ENCODE measurements at regions not wholly inside any gene's neighbourhood (a gene's known extent, or its start where the extent isn't known, plus 50 kb on each side); places are given as distances from the start of the nearest gene placed in this dataset.

DNA sequence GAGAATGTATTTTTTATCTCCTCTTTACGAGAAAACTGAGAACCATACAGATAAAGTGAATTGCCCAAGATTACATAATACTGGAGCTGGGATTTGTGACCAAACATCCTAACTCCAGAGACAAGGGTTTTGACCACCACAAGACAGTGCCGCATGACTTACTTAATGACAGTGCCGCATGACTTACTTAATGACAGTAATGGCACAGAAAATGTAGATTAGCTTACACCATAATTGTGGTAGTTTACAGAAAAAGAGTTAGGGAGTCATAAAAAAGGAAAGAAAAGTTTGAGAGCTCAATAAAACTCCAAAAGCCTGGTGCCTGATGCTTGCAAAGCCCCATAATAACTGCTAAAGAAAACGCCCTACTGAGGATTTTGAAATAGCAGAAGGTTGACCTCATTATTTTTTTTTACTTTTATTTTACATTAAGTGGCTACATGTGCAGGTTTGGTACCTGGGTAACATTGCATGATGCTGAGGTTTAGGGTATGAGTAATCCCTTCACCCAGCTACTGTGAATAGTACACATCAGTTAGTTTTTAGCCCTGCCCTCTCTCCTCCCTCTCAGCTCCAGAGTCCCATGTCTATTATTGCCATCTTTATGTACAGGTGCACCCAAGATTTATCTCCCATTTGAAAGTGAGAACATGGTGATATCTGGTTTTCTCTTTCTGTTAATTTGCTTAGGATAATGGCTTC lies 310.0 kb upstream of the UBE2E3 start:
- ATAC-seq (ENCODE audit: low read depth in 2 of 2) (no peak), DNase-seq (no peak)
- Mint-ChIP-seq H3K36me3 (no peaks in the 10 kb centered on the region), H3K9me3 (peaks cover 0 to 8% (median 0%) of the 10 kb centered on the region in 7 donors), H3K4me3 (no peak overlapping the region), H3K4me1 (no peaks in the 10 kb centered on the region), H3K27me3 (peaks cover 0 to 5% (median 0%) of the 10 kb centered on the region in 3 donors), H3K27ac (no peak overlapping the region)

DNA sequence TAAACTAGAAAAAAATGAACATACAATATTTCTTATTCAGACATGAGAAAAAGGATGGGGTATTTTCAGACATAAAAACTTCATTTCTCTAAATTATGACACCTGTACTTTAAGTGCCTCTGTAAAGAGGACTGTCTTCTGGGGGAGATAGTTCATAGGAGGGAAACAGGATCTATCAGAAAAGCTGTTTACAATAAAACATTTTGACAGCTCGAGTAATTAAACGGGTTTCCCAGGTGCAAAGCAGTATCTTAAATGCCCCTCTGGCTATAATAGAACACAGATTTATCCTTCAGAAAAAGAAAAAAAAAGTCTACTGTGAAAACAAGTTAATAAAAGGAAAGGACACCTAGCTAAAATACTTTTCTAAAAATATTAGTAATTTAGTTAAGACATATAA lies 311.4 kb upstream of the UBE2E3 start:
- no peak overlapping the region for H3K27ac Mint-ChIP-seq
- H3K4me3 Mint-ChIP-seq, result no peak overlapping the region
- H3K27me3 Mint-ChIP-seq, result peaks cover 0 to 12% (median 0%) of the 10 kb centered on the region in 3 donors
- no peaks in the 10 kb centered on the region for H3K36me3 Mint-ChIP-seq
- H3K9me3 Mint-ChIP-seq, result peaks cover 0 to 8% (median 0%) of the 10 kb centered on the region in 7 donors
- DNase-seq (no peak), ATAC-seq (ENCODE audit: low read depth in 2 of 2) (no peak)
- H3K4me1 Mint-ChIP-seq, result no peaks in the 10 kb centered on the region

DNA sequence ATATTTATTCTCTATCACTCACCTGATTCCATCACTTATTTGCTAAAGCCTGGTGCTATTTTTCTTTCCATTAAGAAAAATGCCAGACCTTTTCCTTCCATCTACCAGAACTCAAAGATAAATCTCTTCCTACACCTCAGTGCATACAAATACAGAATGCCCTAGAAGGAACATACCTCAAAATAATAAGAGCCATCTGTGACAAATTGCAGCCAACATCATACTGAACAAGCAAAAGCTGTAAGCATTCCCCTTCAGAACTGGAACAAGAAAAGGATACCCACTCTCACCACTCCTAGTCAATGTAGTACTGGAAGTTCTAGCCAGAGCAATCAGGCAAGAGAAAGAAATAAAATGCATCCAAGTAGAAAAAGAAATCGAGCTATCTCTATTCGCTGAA lies 315.9 kb upstream of the UBE2E3 start:
- H3K4me3 Mint-ChIP-seq, result no peak overlapping the region
- H3K27ac Mint-ChIP-seq, result no peak overlapping the region
- H3K9me3 Mint-ChIP-seq, result peaks cover 0 to 8% (median 0%) of the 10 kb centered on the region in 7 donors
- H3K36me3 Mint-ChIP-seq, result no peaks in the 10 kb centered on the region
- ATAC-seq (ENCODE audit: low read depth in 2 of 2) (no peak), DNase-seq (no peak)
- peaks cover 0 to 18% (median 3%) of the 10 kb centered on the region in 3 donors for H3K27me3 Mint-ChIP-seq
- H3K4me1 Mint-ChIP-seq, result no peaks in the 10 kb centered on the region

DNA sequence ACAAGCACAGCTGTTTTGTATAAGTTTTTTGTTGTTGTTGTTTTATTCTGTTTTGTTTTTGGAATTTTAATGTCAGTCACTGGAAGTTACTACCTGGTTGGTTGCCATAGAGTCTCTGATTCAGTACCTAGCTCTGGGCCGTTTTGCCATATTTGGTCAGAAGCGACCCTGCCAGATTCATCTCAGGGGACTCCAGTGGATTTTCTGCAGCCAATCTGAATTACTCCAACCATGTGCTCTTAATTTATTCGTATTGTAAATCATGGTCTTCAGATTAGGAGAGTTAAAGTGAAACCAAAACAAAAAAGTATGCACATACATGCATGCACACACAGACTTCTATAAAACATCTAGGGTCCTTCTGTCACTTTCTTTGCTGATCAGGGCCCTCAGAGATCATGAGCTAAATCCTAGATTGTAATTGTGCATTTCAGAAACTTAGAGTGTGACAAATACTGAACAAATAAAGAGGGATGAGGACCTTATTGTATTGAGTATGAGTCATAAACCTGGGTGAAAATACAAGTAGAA lies 317.4 kb upstream of the UBE2E3 start:
- Mint-ChIP-seq H3K36me3 (no peaks in the 10 kb centered on the region), H3K4me3 (no peak overlapping the region), H3K27ac (no peak overlapping the region), H3K4me1 (no peaks in the 10 kb centered on the region), H3K27me3 (peaks cover 0 to 18% (median 8%) of the 10 kb centered on the region in 3 donors), H3K9me3 (peaks cover 0 to 8% (median 0%) of the 10 kb centered on the region in 7 donors)
- ATAC-seq (ENCODE audit: low read depth in 2 of 2), result no peak
- DNase-seq, result no peak

DNA sequence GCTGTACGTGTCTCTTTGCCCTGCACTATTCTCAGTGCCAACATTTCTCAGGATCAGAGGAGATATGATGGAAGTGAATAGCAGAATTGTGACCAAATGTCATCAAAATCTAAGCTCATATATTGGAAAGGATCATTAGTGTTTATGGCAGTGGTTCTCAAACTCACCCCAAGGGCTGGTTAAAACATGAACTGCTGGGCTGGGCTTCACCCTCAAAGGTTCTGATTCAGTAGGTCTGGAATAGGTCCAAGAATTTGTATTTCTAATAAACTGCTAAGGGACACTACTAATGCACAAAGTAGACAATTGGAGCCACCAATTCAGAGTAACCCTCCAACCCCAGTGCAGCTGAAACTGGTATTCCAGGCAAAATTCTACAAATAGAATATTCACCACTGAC lies 317.9 kb upstream of the UBE2E3 start:
- no peak for ATAC-seq (ENCODE audit: low read depth in 2 of 2)
- Mint-ChIP-seq H3K27ac (no peak overlapping the region), H3K4me3 (no peak overlapping the region)

DNA sequence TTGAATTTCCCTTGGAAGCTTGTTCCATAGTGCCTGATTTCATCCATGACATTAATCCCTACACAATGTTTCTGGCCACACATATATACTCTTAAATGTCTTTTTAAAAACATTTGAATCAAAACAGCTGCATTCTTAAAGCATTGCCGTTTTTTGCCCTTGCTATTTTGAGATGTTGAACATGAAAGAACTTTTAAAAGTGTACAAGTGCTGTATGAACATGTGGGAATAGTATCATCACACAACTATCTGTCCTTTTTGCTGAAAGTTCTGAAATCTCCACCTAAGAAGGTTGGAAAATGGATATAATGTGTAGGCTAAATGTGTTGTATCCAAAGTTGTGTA lies 318.7 kb upstream of the UBE2E3 start:
- H3K4me1 Mint-ChIP-seq, result no peaks in the 10 kb centered on the region
- no peaks in the 10 kb centered on the region for H3K36me3 Mint-ChIP-seq
- DNase-seq (no peak), ATAC-seq (ENCODE audit: low read depth in 2 of 2) (no peak)
- peaks cover 0 to 4% (median 0%) of the 10 kb centered on the region in 7 donors for H3K9me3 Mint-ChIP-seq
- no peak overlapping the region for H3K27ac Mint-ChIP-seq
- peaks cover 0 to 13% (median 8%) of the 10 kb centered on the region in 3 donors for H3K27me3 Mint-ChIP-seq
- H3K4me3 Mint-ChIP-seq, result no peak overlapping the region

More for the DNA sequence above, 317.9 kb upstream of the UBE2E3 start:
- Mint-ChIP-seq H3K9me3 (peaks cover 0 to 8% (median 0%) of the 10 kb centered on the region in 7 donors), H3K4me1 (no peaks in the 10 kb centered on the region), H3K36me3 (no peaks in the 10 kb centered on the region), H3K27me3 (peaks cover 0 to 14% (median 8%) of the 10 kb centered on the region in 3 donors)
- DNase-seq, result no peak

DNA sequence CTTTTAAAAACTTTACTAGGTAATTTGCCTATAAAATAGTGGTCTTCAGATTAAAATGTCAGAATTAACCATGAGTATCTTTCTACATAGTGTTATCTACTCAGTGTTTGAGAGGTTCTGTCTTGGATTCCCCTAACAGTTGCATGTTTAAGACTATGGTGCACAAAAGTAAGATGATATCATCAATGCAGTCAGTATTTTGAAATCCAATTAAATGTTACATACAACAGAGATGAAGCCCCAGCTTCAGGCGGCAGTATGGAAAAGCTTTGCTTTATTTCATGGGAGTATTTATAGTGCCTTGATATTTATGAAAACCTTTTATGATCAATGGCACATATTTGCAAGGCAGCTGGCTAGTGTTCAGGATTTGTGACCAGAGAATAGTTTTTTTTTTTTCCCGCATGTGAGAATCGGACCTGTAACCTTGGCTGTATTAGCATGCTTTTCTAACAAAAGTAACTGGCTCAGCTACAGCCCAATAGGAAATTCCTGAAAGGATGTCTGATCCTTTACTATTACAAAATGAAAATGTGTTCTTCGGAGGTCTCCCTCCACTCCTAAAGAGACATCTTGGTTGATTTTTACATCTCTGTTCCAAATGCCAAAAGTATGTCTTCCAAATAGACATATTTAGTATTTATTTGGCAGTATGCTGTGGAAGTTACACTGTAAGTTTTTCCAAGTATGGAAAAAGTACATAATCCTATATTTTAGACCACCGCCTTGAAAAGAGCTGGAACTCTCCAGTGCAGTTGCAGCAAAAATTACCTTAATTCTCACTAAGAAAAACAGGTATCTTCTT lies 319.3 kb upstream of the UBE2E3 start:
- no peak overlapping the region for H3K27ac Mint-ChIP-seq
- H3K36me3 Mint-ChIP-seq, result no peaks in the 10 kb centered on the region
- ATAC-seq (ENCODE audit: low read depth in 2 of 2) (no peak), DNase-seq (no peak)
- peaks cover 0 to 13% (median 8%) of the 10 kb centered on the region in 3 donors for H3K27me3 Mint-ChIP-seq
- peaks cover 0 to under 1% (median 0%) of the 10 kb centered on the region in 7 donors for H3K9me3 Mint-ChIP-seq
- H3K4me1 Mint-ChIP-seq, result no peaks in the 10 kb centered on the region
- no peak overlapping the region for H3K4me3 Mint-ChIP-seq

DNA sequence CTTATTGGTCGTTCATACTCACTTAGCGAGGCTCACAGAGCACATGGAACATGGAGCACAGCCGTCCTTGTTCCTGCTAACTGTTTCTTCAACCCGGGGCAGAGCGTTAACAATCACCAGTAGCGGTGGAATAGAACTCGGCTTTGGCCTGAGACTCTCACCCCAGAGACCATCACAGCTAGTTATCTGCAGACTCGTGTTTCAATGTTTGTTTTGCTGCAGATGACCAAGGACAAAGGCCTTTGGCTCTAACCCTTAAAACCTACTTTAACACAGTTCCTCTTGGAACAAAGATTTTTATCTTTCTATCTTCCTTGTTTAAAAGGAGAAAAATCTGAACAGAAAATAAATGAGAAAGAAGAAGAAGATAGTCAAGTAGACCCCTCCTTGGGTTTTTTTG lies 320.2 kb upstream of the UBE2E3 start:
- Mint-ChIP-seq H3K27me3 (peaks cover 0 to 13% (median 8%) of the 10 kb centered on the region in 3 donors), H3K4me1 (no peaks in the 10 kb centered on the region)

DNA sequence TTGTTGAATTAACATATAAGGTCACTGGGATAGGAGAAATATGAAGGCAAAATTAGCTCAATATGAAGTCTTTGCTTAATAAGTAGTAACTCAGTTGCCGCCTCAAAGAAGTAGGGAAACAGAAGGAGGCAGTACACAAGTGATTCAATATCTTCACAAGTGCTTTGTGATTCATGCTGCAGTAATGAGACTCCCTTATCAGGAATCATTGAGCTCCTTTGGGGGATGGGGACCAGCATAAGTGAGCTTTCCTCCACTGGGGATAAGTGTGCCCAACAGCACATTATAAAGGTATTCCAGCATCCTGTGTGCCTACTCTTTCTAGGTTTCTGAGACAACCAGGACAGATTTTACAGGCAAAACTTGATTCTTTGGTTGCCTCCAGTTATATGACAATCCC lies 323.4 kb upstream of the UBE2E3 start:
- no peaks in the 10 kb centered on the region for H3K36me3 Mint-ChIP-seq
- DNase-seq (no peak), ATAC-seq (ENCODE audit: low read depth in 2 of 2) (no peak)
- no peaks in the 10 kb centered on the region for H3K4me1 Mint-ChIP-seq
- H3K27me3 Mint-ChIP-seq, result peaks cover 0 to 8% (median 5%) of the 10 kb centered on the region in 3 donors
- H3K27ac Mint-ChIP-seq, result no peak overlapping the region
- no peaks in the 10 kb centered on the region for H3K9me3 Mint-ChIP-seq
- no peak overlapping the region for H3K4me3 Mint-ChIP-seq

More for the DNA sequence above, 320.2 kb upstream of the UBE2E3 start:
- ATAC-seq (ENCODE audit: low read depth in 2 of 2) (no peak), DNase-seq (no peak)
- Mint-ChIP-seq H3K9me3 (no peaks in the 10 kb centered on the region), H3K4me3 (no peak overlapping the region), H3K36me3 (no peaks in the 10 kb centered on the region), H3K27ac (no peak overlapping the region)

DNA sequence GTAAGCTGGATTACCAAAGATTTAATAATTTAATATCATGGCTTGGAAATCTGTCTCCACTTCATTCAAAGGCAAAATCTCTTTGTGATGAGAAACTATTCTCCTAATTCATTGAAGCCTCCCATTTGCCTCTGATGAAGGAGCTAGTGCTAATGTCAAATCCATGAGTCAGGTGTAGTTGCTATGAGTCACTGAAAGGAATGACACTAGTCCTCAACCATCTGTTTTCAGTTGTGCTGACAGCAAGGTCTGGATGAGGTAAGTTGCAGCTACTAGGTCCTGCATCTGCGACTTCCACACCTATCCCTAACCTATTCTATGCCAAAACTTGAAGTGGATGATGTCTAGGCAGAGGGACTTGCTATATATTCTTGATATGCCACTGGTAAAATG lies 324.0 kb upstream of the UBE2E3 start:
- ATAC-seq (ENCODE audit: low read depth in 2 of 2) (no peak), DNase-seq (no peak)
- H3K27ac Mint-ChIP-seq, result no peak overlapping the region
- peaks cover 0 to 8% (median 0%) of the 10 kb centered on the region in 3 donors for H3K27me3 Mint-ChIP-seq
- H3K36me3 Mint-ChIP-seq, result no peaks in the 10 kb centered on the region
- H3K9me3 Mint-ChIP-seq, result no peaks in the 10 kb centered on the region
- H3K4me3 Mint-ChIP-seq, result no peak overlapping the region
- no peaks in the 10 kb centered on the region for H3K4me1 Mint-ChIP-seq

DNA sequence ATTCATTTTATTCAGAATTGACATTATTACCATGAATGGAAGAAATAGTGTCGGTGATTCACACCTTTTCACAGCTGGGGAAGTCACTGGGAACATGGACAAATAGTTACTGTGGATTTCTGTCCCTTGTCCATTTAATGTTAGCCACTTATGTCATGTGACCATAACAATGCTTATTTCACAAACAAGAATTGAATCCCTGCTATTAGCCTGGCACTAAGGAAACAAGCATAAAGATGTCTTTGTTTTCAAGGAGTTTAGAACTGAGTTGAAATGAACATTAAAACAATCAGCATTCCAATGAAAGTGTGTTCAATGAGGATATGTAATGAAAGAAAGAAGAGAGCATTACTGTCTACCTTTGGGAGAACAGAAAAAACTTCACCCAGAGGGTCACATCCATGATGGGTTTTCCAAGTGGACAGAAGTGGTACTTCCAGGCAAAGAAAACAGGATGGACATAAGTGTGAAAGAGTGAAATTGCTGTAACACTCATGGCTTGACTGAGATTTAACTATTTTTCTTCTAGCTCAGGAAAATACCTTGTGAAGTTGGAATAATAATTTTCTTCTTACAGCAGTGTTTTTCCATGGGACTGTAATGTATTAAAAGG lies 324.5 kb upstream of the UBE2E3 start:
- no peak for ATAC-seq (ENCODE audit: low read depth in 2 of 2)
- Mint-ChIP-seq H3K36me3 (no peaks in the 10 kb centered on the region), H3K27me3 (peaks cover 0 to 8% (median 0%) of the 10 kb centered on the region in 3 donors)

DNA sequence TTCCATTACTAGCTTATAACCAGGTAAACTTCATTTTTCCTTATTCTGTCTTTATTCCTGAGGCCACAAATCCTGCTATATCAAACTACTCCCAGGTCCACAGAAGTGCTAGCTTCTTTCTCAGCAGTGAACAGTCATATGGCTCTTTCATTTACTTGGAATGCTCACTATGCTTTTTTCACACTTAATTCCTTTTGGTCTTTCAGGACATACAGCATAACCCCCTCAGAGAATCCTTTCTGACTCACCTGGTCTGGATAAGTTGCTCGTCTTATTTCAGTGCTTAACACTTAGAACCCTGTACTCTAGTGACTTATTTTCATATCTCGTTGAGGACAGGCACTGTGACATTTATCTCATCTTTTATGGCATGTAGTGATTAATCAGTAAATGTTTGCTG lies 325.0 kb upstream of the UBE2E3 start:
- no peaks in the 10 kb centered on the region for H3K36me3 Mint-ChIP-seq
- peaks cover 0 to 8% (median 0%) of the 10 kb centered on the region in 3 donors for H3K27me3 Mint-ChIP-seq
- ATAC-seq (ENCODE audit: low read depth in 2 of 2) (no peak), DNase-seq (no peak)
- H3K27ac Mint-ChIP-seq, result no peak overlapping the region
- H3K9me3 Mint-ChIP-seq, result no peaks in the 10 kb centered on the region
- H3K4me1 Mint-ChIP-seq, result no peaks in the 10 kb centered on the region
- no peak overlapping the region for H3K4me3 Mint-ChIP-seq

More for the DNA sequence above, 324.5 kb upstream of the UBE2E3 start:
- Mint-ChIP-seq H3K27ac (no peak overlapping the region), H3K9me3 (no peaks in the 10 kb centered on the region), H3K4me1 (no peaks in the 10 kb centered on the region), H3K4me3 (no peak overlapping the region)
- DNase-seq, result no peak

DNA sequence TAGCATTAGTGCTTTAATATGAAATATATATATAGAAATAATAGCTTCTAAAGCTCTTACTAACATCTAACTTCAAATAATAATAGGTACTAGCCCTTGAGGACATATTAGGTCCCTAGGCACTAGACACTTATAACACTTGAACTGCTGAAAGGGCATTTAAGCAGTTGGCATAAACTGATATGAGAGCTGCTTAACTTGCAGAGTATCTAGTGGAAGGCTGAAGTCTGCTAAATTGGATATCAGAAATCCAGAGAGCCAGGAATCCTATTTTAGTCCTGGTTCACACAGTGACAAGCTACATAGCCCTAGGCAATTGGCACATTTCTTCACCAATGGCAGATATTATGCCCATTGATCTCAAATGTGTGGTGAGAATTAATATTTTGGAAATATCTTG lies 326.9 kb upstream of the UBE2E3 start:
- DNase-seq (no peak), ATAC-seq (ENCODE audit: low read depth in 2 of 2) (no peak)
- no peak overlapping the region for H3K4me3 Mint-ChIP-seq
- no peaks in the 10 kb centered on the region for H3K9me3 Mint-ChIP-seq
- no peaks in the 10 kb centered on the region for H3K36me3 Mint-ChIP-seq
- H3K4me1 Mint-ChIP-seq, result no peaks in the 10 kb centered on the region
- no peaks in the 10 kb centered on the region for H3K27me3 Mint-ChIP-seq
- no peak overlapping the region for H3K27ac Mint-ChIP-seq
